ENCODE measurements at regions not wholly inside any gene's neighbourhood (a gene's known extent, or its start where the extent isn't known, plus 50 kb on each side); places are given as distances from the start of the nearest gene placed in this dataset.

GRCh38 chr14:97350894-97351731 lies 553.9 kb downstream of the VRK1 start:
- no peak for DNase-seq (ENCODE audit: low read depth in 3 of 3)

GRCh38 chr14:97353102-97353501 lies 555.9 kb downstream of the VRK1 start:
- no peak for DNase-seq (ENCODE audit: low read depth in 3 of 3)

GRCh38 chr14:97354119-97354722 lies 557.0 kb downstream of the VRK1 start:
- DNase-seq (ENCODE audit: low read depth in 3 of 3), result no peak

- DNase-seq (ENCODE audit: low read depth in 3 of 3), result no peak
Measured at GRCh38 chr14:97359341-97359740, 562.2 kb downstream of the VRK1 start.

- DNase-seq (ENCODE audit: low read depth in 3 of 3), result no peak
Measured at GRCh38 chr14:97361181-97361580, 564.0 kb downstream of the VRK1 start.

GRCh38 chr14:97361958-97362357 lies 564.8 kb downstream of the VRK1 start:
- no peak for DNase-seq (ENCODE audit: low read depth in 3 of 3)

GRCh38 chr14:97366400-97366799 lies 569.2 kb downstream of the VRK1 start:
- DNase-seq (ENCODE audit: low read depth in 3 of 3), result no peak

GRCh38 chr14:97367278-97367677 lies 570.1 kb downstream of the VRK1 start:
- DNase-seq (ENCODE audit: low read depth in 3 of 3), result no peak

GRCh38 chr14:97368049-97368448 lies 570.9 kb downstream of the VRK1 start:
- DNase-seq (ENCODE audit: low read depth in 3 of 3), result no peak

GRCh38 chr14:97368900-97369564 lies 571.9 kb downstream of the VRK1 start:
- no peak for DNase-seq (ENCODE audit: low read depth in 3 of 3)

GRCh38 chr14:97369901-97370300 lies 572.7 kb downstream of the VRK1 start:
- no peak for DNase-seq (ENCODE audit: low read depth in 3 of 3)

GRCh38 chr14:97376310-97376709 lies 579.1 kb downstream of the VRK1 start:
- no peak for DNase-seq (ENCODE audit: low read depth in 3 of 3)

- no peak for DNase-seq (ENCODE audit: low read depth in 3 of 3)
Measured at GRCh38 chr14:97377550-97377949, 580.4 kb downstream of the VRK1 start.

GRCh38 chr14:97379091-97379531 lies 581.9 kb downstream of the VRK1 start:
- no peak for DNase-seq (ENCODE audit: low read depth in 3 of 3)

GRCh38 chr14:97380539-97380941 lies 583.4 kb downstream of the VRK1 start:
- peak; percentile 52 to 72 (median 58) for DNase-seq (ENCODE audit: low read depth in 3 of 3)

GRCh38 chr14:97381309-97381708 lies 584.1 kb downstream of the VRK1 start:
- DNase-seq (ENCODE audit: low read depth in 3 of 3), result no peak

- no peak for DNase-seq (ENCODE audit: low read depth in 3 of 3)
Measured at GRCh38 chr14:97382616-97383226, 585.5 kb downstream of the VRK1 start.

- no peak for DNase-seq (ENCODE audit: low read depth in 3 of 3)
Measured at GRCh38 chr14:97385727-97386126, 588.5 kb downstream of the VRK1 start.

GRCh38 chr14:97387252-97387874 lies 590.2 kb downstream of the VRK1 start:
- DNase-seq (ENCODE audit: low read depth in 3 of 3), result no peak

GRCh38 chr14:97388408-97388807 lies 591.2 kb downstream of the VRK1 start:
- DNase-seq (ENCODE audit: low read depth in 3 of 3), result no peak

GRCh38 chr14:97390096-97390724 lies 593.0 kb downstream of the VRK1 start:
- DNase-seq (ENCODE audit: low read depth in 3 of 3), result no peak

All from stimulated activated CD4-positive, alpha-beta T cell treated with anti-CD3 and anti-CD28 coated beads, TNF-alpha, amount 100 ng/mL, for 24 hours (primary cell).